ENCODE measurements at regions not wholly inside any gene's neighbourhood (a gene's known extent, or its start where the extent isn't known, plus 50 kb on each side); places are given as distances from the start of the nearest gene placed in this dataset.

DNA sequence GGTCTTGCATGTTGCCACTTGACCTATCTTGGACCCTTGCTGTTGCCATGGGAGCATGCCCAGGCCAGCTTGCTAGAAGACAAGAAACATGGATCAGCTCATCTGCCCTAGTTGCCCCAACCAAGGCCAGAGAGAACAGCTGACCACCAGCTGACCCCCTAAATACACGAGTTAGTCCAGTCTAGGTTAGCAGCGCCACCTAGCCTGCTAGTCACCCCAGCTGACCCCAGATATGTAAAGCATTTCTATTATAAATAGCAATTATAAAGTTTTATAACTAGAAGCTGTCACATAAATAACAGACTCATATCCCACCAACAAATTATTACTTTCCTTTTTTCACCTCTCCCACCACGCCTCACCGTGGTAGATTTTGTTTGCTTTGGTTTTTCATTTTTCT lies 387.8 kb downstream of the RASEF start:
- Mint-ChIP-seq H3K36me3 (ENCODE audit: low read depth) (no peaks in the 10 kb centered on the region), H3K27ac (no peak overlapping the region), H3K4me3 (no peak overlapping the region), H3K9me3 (no peaks in the 10 kb centered on the region), H3K27me3 (ENCODE audit: low read depth) (no peaks in the 10 kb centered on the region), H3K4me1 (peaks cover 5% of the 10 kb centered on the region)
- TF ChIP-seq CTCF (IDR thresholded peaks at IDR 0.05; ENCODE audit: unreplicated experiment in 3 of 3), result no peak

- Mint-ChIP-seq H3K4me1 (peaks cover 10% of the 10 kb centered on the region), H3K27ac (no peak overlapping the region), H3K9me3 (no peaks in the 10 kb centered on the region), H3K27me3 (ENCODE audit: low read depth) (no peaks in the 10 kb centered on the region), H3K4me3 (no peak overlapping the region), H3K36me3 (ENCODE audit: low read depth) (no peaks in the 10 kb centered on the region)
- TF ChIP-seq CTCF (IDR thresholded peaks at IDR 0.05; ENCODE audit: unreplicated experiment in 3 of 3), result no peak
Observed at GRCh38 chr9:82675605-82676004, 387.3 kb downstream of the RASEF start.

GRCh38 chr9:82677086-82677485 lies 385.9 kb downstream of the RASEF start:
- H3K36me3 Mint-ChIP-seq (ENCODE audit: low read depth), result no peaks in the 10 kb centered on the region
- H3K27me3 Mint-ChIP-seq (ENCODE audit: low read depth), result peaks cover 4% of the 10 kb centered on the region
- TF ChIP-seq CTCF (IDR thresholded peaks at IDR 0.05; ENCODE audit: unreplicated experiment in 3 of 3), result no peak
- H3K27ac Mint-ChIP-seq, result no peak overlapping the region
- H3K4me3 Mint-ChIP-seq, result no peak overlapping the region
- H3K4me1 Mint-ChIP-seq, result peaks cover 16% of the 10 kb centered on the region
- no peaks in the 10 kb centered on the region for H3K9me3 Mint-ChIP-seq

DNA sequence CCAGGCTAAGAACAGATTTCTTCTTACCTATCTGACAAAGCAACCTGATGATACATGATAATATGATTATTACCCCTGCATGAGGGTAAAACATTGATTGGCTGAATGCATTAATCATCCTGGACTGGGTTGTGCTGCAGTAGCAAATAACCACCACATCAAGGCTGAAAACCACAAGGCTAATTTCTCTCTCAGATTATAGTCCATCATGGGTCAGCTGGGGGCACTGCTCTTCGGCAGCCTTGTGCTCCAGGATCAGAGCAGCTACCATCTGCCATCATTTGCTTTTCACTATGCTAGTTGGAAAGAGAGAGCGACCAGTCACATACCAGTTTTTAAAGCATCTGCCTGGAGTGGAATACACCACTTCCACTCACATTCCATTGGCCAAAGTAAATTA lies 383.5 kb downstream of the RASEF start:
- no peaks in the 10 kb centered on the region for H3K36me3 Mint-ChIP-seq (ENCODE audit: low read depth)
- H3K4me3 Mint-ChIP-seq, result no peak overlapping the region
- TF ChIP-seq CTCF (IDR thresholded peaks at IDR 0.05; ENCODE audit: unreplicated experiment in 3 of 3), result no peak
- peak overlapping the region in 1 of 3 experiments; percentile 8 for H3K27ac Mint-ChIP-seq
- H3K9me3 Mint-ChIP-seq, result no peaks in the 10 kb centered on the region
- peaks cover 4% of the 10 kb centered on the region for H3K27me3 Mint-ChIP-seq (ENCODE audit: low read depth)
- peaks cover 16% of the 10 kb centered on the region for H3K4me1 Mint-ChIP-seq

- Mint-ChIP-seq H3K27me3 (ENCODE audit: low read depth) (peaks cover 4% of the 10 kb centered on the region), H3K36me3 (ENCODE audit: low read depth) (no peaks in the 10 kb centered on the region), H3K9me3 (no peaks in the 10 kb centered on the region), H3K27ac (peak overlapping the region in 1 of 3 experiments; percentile 10), H3K4me3 (no peak overlapping the region), H3K4me1 (peaks cover 16% of the 10 kb centered on the region)
- TF ChIP-seq CTCF (IDR thresholded peaks at IDR 0.05; ENCODE audit: unreplicated experiment in 3 of 3), result no peak
Observed at GRCh38 chr9:82680179-82680935, 382.6 kb downstream of the RASEF start.

DNA sequence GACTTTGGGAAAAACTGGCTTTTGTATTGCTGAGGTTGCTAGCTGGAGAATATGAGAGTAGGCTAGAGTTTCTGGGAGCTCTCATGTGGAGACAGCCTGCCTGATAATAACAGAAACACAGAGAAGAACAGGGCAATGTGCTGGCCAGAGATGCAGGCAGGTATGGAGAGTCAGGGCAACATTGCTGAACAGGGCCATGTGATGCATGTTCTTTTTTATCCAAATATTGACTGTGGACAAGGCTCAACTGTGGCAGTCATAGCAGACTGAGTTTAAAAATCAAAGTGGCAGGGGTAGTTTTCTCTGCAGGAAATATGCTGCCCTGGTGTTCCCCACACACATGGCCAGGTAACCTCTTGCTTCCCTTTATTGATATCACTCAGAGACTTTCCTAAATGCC lies 381.1 kb downstream of the RASEF start:
- no peak for TF ChIP-seq CTCF (IDR thresholded peaks at IDR 0.05; ENCODE audit: unreplicated experiment in 3 of 3)
- Mint-ChIP-seq H3K27me3 (ENCODE audit: low read depth) (peaks cover 4% of the 10 kb centered on the region), H3K4me1 (peaks cover 16% of the 10 kb centered on the region), H3K9me3 (no peaks in the 10 kb centered on the region), H3K36me3 (ENCODE audit: low read depth) (no peaks in the 10 kb centered on the region), H3K4me3 (no peak overlapping the region), H3K27ac (no peak overlapping the region)

Measured in nephron (organoid).